Lower leg skin (tissue), 4 donors: ENCODE measurements at regions not wholly inside any gene's neighbourhood (a gene's known extent, or its start where the extent isn't known, plus 50 kb on each side); places are given as distances from the start of the nearest gene placed in this dataset.

ENCODE experiments used
- DNase-seq, 2 donors: peaks; one replicate each; pipeline ENCODE4 v3.0.0-alpha.2; 2019; ENCODE audit warnings: low spot score in 2 of 2
- H3K4me3 ChIP-seq: fragments of 200-600 bp; sonication (generic); 2 replicates; pipeline ENCODE4 v1.5.1; 2017; ENCODE audit warnings: mild to moderate bottlenecking, low read depth; ENCODE audit not compliant: poor library complexity, severe bottlenecking
- CTCF ChIP-seq, 3 donors: fragments of 450-650 bp; IDR thresholded peaks; one replicate each; pipeline ENCODE4 v1.5.1; 2016; ENCODE audit warnings: antibody characterized with exemption in 3 of 3, mild to moderate bottlenecking in 3 of 3, moderate library complexity in 2 of 3
- POLR2A ChIP-seq, 2 donors: fragments of 450-650 bp; IDR thresholded peaks; one replicate each; pipeline ENCODE4 v1.6.1; 2016 to 2017; ENCODE audit warnings: antibody characterized with exemption in 2 of 2, mild to moderate bottlenecking in 1 of 2, moderate library complexity in 1 of 2
- WGBS, 2 donors: methylation state at CpG; one replicate each; pipeline ENCODE4 v1.1.5; 2018; 5-methylcytosine and 5-hydroxymethylcytosine counted together
- intact Hi-C: fragments of 100-400 bp; cut with DNase I; formaldehyde crosslinking; loops from one replicate; pipeline ENCODE4 v1.15.0; 2023; ENCODE audit warnings: low total_unique reads

- no peak for DNase-seq
- H3K4me3 ChIP-seq: no peak overlapping the region
- 88 to 94% methylated on average over 1 of the region's 1 CpG for WGBS, 2 donors
- intact Hi-C loops: loop anchor here (5.0 kb wide), 1 partner anchor 1518 kb away; no protein-coding TSS in a partner anchor
- TF ChIP-seq CTCF (IDR thresholded peaks at IDR 0.05) (no peak), POLR2A (IDR thresholded peaks at IDR 0.05) (no peak)
Measured at GRCh38 chr5:6889030-6889429, 175.8 kb downstream of the TENT4A start.

DNA sequence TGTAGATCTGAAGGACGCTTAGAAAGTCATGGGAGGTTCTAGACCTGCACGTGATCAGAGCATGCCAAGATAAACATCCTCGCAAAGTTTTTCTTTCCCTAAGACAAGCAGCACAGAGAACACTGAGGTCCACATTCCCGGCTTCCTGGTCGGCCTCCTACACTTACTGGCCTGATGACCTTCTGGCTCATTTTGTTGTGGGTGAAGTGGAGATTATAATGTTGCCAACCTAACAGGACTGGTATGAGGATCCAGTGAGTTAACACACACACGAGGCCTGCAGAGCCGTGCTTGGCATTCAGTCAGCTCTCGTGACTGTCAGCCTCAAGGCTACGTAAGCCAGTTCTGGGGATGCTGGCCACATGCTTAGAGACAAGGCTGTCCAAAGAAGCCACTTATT is 186.0 kb downstream of the TENT4A start:
- no peak overlapping the region for H3K4me3 ChIP-seq
- intact Hi-C loops: no loop called here
- TF ChIP-seq POLR2A (IDR thresholded peaks at IDR 0.05) (no peak), CTCF (IDR thresholded peaks at IDR 0.05) (no peak)
- DNase-seq: no peak
- 45 to 48% methylated on average over 9 of the region's 9 CpGs for WGBS, 2 donors

GRCh38 chr5:6900247-6901227 is 187.3 kb downstream of the TENT4A start:
- H3K4me3 ChIP-seq: no peak overlapping the region
- no peak for DNase-seq
- intact Hi-C loops: loop anchor here (5.0 kb wide), 1 partner anchor 1113 kb away; no protein-coding TSS in a partner anchor
- WGBS, 2 donors: 77 to 79% methylated on average over 17 of the region's 17 CpGs
- TF ChIP-seq POLR2A (IDR thresholded peaks at IDR 0.05) (no peak), CTCF (IDR thresholded peaks at IDR 0.05) (no peak)

DNA sequence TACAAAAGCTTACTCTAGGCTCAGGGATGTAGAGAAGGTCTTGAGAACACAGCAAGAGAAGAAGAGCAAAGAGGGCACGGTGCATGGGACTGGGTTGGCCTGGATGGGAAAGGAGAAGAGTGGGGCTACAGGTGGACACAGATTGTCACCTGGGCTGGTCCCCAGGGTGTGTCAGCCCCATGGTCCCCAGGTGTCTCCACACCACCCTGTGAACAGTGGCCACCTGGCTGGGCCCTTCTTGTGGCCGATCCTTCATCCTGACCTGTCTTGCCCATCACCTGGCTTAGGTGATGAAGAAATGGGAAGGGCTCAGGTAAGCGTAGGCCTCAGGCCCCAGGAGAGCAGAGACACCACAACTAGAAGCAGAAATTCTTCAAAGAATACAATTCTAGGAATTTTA is 188.9 kb downstream of the TENT4A start:
- TF ChIP-seq CTCF (IDR thresholded peaks at IDR 0.05) (no peak), POLR2A (IDR thresholded peaks at IDR 0.05) (no peak)

DNA sequence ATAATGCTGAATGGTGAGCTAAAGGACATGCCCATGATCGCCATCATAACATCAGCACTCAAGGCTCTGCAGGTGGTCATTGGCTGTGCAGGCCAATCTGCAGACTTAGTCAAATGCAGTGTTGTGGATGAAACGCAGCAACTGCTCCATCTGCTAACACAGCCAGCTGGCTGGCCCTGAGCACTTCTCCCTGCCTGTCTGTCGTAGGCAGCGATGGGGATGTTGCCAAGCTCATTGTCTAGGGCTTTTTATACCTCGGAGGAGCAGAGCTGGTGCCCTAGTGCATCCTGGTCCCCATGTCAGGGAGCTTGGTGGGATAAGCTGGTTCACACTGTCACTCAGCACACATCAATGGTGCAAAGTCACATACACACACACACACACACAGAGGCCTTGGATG is 189.4 kb downstream of the TENT4A start:
- WGBS, 2 donors: 80 to 87% methylated on average over 5 of the region's 5 CpGs
- no peak for TF ChIP-seq CTCF (IDR thresholded peaks at IDR 0.05)
- no peak for TF ChIP-seq POLR2A (IDR thresholded peaks at IDR 0.05)
- no peak overlapping the region for H3K4me3 ChIP-seq
- intact Hi-C loops: loop anchor here (5.0 kb wide), 1 partner anchor 1115 kb away; no protein-coding TSS in a partner anchor
- no peak for DNase-seq

More for the DNA sequence above, 188.9 kb downstream of the TENT4A start:
- intact Hi-C loops: loop anchor here (5.0 kb wide), 1 partner anchor 1115 kb away; no protein-coding TSS in a partner anchor
- DNase-seq: no peak
- WGBS, 2 donors: 97 to 100% methylated on average over 3 of the region's 3 CpGs
- H3K4me3 ChIP-seq: no peak overlapping the region
